GM10266 (cell line): ENCODE measurements at regions not wholly inside any gene's neighbourhood (a gene's known extent, or its start where the extent isn't known, plus 50 kb on each side); places are given as distances from the start of the nearest gene placed in this dataset.
"Not testable (repeated sequence)": the region's sequence is repeated elsewhere in the genome, so short reads cannot be mapped to it uniquely, and the experiment has no call there.

Experiments
- DNase-seq: peaks from one replicate; pipeline ENCODE4 v3.0.0; 2012; ENCODE audit errors: extremely low spot score
- CTCF ChIP-seq: IDR thresholded peaks from 2 replicates; pipeline ENCODE4 v1.5.1; 2012; ENCODE audit warnings: mild to moderate bottlenecking, low read depth; ENCODE audit not compliant: control insufficient read depth, insufficient read depth; ENCODE audit errors: missing control alignments

- no peak for DNase-seq
- no peak for TF ChIP-seq CTCF
Observed at GRCh38 chr1:172851077-172851476, 192.2 kb downstream of the FASLG start.

- no peak for TF ChIP-seq CTCF
Observed at GRCh38 chr1:172851856-172852255, 193.0 kb downstream of the FASLG start.

GRCh38 chr1:172855983-172856382 is 194.8 kb downstream of the TNFSF18 start:
- DNase-seq: not testable (repeated sequence)

More at GRCh38 chr1:172851856-172852255, 193.0 kb downstream of the FASLG start:
- DNase-seq: no peak

GRCh38 chr1:172863031-172863430 is 187.7 kb downstream of the TNFSF18 start:
- TF ChIP-seq CTCF: no peak
- no peak for DNase-seq

GRCh38 chr1:172867216-172867818 is 183.4 kb downstream of the TNFSF18 start:
- TF ChIP-seq CTCF: no peak
- no peak for DNase-seq

GRCh38 chr1:172870901-172871606 is 179.7 kb downstream of the TNFSF18 start:
- DNase-seq: no peak
- no peak for TF ChIP-seq CTCF

- DNase-seq: peak; percentile 18
- TF ChIP-seq CTCF: no peak
Observed at GRCh38 chr1:172874950-172875349, 175.8 kb downstream of the TNFSF18 start.
